HG03342 (cell line): ENCODE measurements at regions not wholly inside any gene's neighbourhood (a gene's known extent, or its start where the extent isn't known, plus 50 kb on each side); places are given as distances from the start of the nearest gene placed in this dataset.

Experiments
- ATAC-seq: cut with Tn5 transposase; IDR thresholded peaks from one replicate; pipeline ENCODE4 v1.9.1; 2021; ENCODE audit warnings: mild to moderate bottlenecking, moderate library complexity; ENCODE audit not compliant: unreplicated experiment

DNA sequence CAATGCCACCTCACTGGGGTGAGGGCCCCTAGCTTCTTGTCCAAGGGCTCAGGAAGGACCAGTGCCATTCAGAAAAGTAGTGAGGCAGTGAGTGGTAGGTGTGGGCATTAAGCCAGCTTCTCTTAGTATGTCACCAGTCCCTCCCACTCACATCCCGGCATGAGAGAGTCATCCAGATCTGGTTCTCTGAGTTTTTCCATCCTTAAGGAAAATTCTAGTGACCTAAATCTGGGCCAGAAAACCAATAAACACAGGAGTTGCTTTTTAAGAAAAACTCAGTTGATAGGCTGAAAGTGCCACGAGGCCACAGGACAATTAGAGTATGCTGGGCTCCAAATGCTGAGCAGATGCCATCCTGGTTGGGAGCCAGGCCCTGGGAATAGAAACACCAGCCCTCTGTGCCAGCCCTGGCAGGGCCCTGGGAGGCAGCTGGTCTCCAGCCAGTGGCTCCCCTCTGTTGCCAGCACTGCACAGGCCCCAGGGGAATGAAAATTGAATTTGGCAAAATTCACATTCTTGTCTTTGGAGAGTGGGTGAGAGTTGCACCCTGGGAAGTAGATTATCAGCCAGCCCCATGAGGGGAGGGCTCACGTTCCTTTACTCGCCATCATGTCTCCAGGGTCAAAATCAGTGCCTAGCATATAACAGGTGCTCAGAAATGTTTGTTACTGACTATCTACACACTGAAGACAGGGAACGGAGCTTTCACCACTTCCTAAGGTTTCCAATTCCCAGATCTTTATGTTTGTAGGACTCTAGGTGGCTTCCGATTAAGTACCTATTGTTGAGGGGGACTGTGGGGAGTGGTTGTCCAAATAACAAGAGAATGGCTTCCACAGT is 52.8 kb downstream of the FAM43A start:
- no peak for ATAC-seq

DNA sequence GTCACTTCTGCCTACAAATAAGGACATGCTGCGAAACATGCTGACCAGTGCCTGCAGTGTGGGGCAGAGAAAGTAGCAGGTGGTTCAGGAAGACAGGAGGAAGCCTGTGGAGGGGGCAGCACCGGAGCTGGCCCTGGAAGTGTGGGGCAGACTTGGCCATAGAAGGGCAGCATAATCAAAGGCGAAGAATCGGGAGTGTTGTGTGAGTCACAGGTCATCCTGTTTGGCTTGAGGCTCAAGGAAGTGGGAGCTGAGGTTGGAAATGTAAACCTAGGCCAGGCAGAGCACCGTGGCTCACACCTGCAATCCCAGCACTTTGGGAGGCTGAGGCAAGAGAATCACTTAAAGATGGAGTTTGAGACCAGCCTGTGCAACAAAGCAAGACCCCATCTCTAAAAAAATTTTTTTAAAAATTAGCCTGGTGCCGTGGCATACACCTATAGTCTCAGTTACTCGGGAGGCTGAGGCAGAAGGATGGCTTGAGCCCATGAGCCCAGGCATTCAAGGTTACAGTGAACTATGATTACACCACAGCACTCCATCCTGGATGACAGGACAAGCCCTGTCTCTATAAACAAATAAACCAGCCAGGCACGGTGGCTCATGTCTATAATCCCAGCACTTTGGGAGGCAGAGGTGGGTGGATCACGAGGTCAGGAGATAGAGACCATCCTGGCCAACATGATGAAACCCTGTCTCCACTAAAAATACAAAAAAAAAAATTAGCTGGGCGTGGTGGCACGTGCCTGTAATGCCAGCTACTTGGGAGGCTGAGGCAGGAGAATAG is 54.0 kb downstream of the FAM43A start:
- no peak for ATAC-seq

DNA sequence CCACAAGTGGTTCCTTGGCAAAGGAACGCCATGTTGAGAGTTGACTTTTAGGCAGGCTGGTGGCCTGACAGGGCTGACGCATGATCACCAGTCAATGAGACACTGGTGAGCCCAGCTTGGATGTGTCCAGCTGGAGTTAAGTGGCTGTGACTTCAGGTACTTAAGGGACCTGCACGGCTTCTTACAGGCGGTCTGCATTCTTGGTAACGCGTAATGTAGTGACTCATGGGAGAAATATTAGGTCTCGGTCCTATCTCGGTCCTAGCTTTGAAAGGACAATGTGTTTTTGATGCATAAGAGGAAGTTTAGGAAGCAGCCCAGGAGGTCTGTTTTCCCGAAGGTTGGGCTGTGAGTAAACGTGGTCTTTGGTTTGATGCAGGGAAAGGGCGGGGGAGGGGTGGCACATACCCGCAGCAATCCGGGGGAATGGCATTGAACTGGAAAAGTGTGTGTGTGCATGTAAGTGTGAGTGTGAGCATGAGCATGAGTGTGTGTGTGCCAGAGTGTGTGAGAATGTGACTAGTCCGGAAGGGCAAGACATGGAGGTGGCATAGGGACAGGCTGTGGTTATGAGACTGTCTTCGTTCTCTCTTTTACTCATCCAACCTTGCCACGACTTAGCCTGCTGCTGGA is 55.3 kb downstream of the FAM43A start:
- no peak for ATAC-seq

DNA sequence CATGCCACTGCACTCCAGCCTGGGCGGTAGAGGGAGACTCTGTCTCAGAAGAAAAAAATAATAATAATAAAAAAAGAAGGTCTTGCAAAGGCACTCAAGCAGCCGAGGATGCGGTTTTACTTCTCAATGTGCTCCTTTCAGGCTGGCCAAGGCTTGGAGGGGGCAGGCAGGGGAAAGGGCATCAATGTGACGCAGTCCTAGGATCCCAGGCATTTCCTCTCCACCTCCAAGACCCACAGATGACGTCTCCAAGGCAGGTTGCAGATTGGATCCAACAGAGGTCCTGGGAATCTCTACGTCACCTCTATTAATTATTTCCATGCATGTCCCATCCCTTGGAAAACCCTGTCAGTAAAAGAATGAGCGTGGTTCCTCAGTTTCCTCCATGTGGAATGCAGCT is 56.2 kb downstream of the FAM43A start:
- ATAC-seq, result no peak

DNA sequence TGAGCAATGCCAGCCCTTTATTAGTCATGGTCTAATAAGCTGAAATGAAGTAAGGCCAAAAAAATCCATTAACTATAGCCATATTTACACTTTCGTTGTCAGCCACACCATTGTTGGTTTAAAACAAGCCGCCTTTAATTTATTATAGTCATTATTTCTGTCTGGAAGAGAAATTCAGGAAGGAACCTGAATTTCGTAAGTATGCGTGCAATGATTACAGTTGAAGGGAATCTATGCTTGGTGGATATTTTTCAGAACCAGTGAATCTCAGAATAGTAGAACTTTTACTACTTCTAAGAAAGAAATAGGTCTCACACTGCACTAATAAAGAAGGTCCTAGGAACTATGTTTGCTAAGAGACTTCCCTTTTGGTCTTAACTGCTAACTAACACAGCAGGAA is 59.1 kb downstream of the FAM43A start:
- no peak for ATAC-seq

DNA sequence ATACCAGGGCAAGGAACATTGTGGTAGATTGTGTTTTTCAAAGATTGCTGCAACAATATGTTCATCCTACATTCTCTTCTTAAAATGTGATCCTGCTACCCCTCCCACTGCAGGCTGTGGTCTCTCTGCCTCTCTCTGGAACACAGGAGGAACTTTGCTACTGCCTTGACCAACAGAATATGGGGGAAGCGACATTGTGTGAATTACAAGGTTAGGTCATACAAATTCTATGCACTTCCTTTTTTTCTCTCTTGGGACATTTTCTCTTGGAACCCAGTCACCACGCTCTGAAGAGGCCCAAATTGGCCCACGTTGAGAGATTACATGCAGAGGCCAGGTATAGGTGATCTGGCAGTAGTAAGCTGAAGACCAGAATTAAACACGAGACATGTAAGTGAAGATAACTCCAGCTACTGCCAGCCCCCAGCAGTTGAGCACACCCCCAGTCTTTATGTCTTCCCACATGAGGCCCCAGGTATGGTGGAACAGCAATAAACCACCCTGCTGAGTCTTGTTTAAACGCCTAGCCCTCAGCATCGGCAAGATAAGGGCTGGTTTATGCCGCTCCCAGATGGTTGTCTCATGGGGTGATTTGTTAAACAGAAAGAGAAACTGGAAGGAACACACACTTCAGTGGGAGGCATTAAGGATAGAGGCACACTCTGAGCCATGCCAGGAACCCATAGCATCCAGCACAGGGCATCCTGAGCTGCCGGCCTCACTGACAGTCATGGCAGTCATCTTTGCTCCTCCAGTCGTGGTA is 59.9 kb downstream of the FAM43A start:
- no peak for ATAC-seq

DNA sequence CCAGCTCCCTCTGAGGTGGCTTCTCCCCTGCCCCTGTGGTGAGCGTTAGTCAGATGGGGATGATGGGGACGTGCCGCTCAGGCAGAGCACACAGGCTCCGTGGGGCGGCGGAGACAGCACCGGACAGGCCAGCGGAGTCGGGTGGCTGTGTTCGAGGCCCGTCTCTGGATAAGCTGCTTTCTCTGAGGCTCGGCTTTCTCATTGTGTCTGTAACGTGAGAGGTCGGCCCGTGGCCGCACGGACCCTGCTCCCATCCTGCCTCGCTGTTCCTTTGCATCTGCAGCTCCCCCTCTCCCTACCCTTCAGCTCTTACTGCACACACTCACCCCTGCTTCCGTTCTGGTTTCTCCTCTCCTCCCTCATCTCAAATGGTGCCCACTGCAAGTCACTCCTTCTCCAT is 62.5 kb downstream of the FAM43A start:
- no peak for ATAC-seq

DNA sequence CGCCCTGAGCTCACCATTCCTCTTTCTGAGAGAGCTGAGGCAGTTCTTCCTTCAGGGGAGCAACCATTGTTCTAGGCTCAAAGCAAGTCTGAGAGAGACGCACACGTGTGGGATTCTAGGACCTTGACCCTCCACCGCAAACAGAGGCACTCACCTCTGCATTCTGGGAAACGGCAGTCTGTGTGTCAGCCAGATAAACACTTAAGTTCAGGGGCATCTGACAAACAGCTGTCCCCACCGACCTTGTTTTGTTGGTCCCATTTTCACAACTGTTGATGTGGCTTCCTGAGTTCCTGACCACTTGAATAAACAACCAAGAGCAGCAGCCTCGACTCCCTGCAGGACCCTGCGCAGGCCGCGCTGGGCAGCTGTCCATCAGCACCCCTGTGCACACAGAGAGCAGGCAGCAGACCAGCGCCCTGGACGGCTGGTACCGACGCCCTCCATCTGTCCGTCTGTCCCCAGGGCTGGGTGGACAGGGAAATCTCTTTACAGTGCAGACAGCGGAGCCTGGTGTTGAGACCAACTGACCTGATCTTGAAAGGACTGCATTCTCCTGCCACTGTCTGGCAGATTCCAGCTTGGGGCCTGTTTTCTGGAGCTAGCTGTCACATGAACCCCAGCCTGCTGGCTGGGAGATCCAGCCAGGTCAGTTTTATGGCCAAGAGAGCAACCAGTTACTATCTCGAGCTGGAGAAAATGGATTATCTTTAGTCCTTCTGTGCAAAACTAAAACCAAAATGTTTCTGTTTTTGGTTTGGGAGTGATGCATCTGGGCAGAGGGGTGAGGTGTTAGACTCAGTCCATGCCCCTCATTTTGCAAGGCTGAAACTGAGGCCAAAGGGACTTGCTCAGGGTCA is 64.2 kb downstream of the FAM43A start:
- ATAC-seq, result no peak

DNA sequence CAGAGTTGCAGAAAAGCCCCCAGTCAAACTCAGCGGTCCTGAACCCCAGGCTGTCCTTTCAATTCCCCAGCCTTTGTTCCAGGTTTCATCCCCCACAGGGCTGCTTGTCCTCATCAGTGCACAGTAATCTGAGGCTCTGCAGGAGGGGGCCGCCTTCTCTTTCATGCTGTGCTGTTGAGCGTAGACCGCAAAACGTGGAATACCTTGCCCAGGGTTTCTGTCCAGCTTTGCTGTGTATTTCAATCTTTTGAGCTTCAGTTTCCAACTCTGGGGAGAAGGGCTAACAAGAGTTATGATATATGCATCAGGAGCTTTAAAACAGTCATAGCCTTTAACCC is 64.8 kb downstream of the FAM43A start:
- no peak for ATAC-seq

DNA sequence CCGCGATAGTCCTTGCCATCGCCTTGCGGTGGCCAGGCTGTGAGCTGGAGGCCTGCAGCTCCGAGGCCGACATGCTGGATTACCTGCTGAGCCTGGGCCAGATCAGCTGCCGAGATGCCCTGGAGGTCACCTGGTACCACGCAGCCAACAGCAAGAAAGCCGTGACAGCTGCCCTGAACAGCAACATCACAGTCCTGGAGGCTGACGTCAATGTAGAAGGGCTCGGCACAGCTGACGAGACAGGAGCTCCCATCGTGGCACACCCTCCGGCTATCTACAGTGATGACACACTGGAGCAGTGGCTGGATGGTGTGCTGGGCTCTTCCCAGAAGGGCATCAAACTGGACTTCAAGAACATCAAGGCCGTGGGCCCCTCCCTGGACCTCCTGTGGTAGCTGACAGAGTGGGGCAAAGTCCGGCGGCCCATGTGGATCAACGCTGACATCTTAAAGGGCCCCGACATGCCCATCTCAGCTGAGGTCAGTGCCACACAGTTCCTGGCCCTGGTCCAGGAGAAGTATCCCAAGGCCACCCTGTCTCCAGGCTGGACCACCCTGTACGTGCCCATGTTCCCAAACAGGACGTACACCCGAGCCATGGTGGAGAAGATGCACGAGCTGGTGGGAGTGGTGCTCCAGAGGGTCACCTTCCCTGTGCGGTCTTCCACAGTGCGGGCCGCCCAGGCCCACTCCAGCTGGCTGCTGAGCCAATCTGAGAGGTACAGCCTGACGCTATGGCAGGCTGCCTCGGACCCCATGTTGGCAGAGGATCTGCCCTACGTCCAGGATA is 70.2 kb downstream of the FAM43A start:
- no peak for ATAC-seq

DNA sequence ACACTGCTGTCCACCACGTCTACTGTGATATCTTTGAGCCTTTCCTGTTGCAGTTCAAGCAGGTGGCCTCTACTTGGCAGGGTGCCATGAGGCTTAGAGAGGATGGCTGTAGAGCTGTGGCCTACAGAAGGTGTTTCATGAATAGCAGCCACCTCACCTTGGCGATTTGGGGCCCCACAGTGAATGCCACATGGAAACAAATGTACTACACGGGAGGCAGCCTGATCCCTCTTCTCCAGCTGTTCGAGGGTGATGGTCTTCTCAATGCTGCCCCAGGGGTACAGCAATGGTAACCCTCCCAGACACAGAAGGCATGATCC is 70.7 kb downstream of the FAM43A start:
- no peak for ATAC-seq

DNA sequence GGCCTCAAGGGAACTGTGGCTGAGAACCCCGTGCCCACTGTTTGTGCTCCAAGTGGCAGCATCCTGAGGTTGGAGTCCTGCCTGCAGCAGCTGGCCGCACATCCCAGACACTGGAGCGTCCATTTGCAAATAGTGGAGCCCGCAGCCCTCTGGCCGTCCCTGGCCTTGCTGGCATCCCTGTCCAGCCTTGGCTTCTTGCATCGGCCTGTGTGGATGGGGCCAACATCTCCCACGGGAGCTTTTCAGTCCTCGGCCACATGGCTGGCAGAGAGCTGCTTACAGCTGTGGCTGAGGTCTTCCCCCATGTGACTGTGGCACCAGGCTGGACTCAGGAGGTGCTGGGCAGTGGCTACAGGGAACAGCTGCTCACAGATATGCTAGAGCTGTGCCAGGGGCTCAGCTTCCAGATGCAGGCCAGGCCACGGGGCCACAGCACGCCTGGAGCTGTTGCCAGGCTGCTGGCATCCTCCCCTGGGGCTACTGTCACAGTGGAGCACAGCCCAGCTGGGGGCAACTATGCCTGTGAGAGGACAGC is 71.2 kb downstream of the FAM43A start:
- no peak for ATAC-seq

DNA sequence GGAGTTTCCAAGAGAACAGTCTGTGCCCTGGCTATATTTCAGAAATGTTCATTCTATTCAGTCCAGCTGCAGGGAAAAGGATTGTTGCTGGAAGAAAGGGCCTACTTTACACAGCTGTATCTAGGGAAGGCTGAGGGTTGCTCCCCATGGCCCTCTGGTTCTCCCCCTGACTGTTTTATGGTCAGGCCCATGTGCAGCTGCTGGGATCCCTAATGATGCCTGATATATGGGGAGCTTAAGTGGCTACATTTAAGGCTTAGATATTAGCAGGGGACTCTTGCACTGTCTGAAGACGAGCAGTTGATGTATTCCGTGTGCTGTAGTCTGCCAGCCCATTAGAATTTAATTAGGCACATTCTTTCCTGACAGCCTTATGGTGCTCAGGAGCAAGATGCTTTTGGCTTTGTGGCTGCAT is 72.0 kb downstream of the FAM43A start:
- ATAC-seq, result no peak

DNA sequence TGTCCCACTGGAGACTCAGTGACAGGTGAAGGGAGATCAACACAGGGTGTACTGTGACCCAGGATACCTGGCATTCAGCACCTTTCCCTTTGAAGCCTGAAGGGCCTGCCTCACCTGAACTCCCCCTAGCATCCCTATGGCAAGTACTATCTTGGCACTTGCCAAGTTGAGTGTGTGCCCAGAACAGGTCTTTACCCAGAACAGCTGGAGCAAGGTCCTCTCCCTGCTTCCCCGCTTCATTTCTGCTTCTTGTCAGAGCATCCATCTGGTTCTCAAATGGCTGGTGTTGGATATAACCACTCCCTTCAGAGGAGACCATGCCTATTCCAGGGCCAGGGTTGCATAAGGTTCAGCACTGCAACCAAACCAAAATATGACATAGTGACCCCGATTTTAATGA is 73.0 kb downstream of the FAM43A start:
- ATAC-seq, result no peak

DNA sequence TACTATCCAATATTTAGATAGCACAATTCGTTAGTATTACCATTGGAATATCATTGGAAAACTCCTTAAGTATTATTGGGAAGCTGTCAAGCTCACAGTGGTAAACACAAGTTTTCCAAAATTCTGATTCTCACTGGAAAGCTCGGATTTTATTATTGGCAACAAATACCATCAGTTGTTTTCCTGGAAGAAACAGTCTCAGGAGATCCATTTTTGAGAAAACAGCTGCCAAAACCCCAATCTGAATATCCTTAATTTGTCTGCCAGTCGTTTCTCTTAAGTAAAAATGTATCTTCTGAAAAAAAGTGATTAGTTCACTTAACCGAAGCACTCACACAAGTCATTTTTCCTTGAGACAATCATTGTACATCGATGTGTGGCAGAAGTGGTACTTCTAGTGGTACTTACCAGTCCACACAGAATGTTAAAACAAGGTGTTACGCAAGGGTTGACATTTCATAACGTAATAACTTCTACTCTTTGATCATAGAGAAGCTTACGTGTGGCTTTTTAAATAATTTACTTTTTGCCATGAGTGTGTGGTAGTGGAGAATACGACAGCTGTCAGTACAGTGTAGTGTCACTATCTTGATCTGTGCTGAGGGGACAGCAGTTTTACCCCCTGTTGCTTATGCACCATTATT is 74.9 kb downstream of the FAM43A start:
- ATAC-seq, result no peak

DNA sequence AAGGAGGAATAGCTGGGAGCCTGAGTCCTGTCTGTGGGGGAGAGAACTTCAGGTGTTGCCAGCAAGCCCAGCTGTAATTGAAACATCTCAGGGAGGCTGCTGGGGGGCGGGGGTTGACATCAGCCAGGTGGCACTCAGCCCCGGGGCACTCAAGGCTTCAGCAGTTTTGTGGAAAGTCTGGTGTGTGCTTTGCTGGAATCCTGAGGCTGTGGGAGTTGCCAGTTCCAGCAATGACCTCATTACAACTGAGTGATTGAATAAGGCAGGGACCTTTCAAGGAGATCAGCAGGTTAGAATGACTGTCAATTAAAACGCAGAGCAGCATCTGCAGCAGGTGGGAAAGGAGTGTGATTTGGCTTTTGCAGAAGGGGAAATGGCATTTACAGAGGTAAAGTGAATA is 75.7 kb downstream of the FAM43A start:
- ATAC-seq, result no peak

DNA sequence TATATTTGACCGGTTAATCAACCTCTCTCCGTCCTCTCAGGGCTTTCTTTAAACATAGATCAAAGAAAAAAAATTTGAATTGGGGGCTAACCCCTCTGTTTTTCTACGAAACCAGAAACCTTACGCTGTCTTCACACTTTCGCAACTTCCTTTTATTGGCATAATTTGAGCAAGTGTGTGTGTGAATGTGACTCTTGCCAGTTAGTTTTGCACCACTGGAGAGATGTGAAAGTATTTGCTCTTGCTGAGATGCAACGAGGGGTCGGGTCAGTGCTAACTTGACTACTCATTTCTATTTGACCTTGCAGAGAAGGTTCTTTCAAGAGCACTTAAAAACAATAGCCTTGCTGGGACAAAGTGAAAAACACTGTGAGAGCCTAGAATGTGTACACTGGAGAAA is 81.2 kb downstream of the FAM43A start:
- no peak for ATAC-seq

DNA sequence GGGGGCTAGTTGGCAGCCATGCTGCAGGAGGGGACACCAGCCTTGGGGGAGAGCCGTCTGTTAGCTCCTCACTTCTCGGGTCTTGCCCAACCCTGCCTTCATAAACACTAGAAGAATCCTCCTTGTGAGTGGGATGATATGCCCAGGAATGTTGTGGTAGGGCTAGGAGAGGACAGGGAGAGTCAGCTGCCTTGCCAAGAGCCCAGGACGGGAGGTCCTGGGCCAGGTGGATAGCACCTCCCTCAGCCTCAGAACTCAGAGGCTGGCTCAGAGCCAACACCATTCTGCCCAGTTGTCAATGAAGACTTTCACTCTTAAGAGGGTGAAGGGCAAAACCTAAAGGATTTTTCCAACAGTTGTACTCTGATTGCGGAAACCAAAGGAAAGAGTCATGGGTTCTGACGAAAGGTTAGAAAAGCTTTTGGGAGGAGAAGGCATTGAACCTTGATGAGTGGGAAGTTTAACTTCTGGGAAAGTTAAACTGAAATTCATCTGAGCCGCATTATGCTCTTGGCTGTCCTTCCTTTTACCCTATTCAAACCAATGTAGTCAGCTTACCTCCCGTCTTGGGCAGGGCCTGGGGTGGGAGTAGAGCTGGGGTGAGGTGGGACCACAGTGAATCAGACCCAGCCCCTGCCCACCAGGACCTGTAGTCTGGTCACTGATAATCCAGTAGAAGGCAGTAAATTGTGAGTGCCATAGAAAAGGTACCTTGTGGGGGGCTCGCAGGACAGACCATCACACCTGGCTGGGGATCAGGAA is 81.9 kb downstream of the FAM43A start:
- no peak for ATAC-seq
